Tibial nerve (tissue), 4 donors: ENCODE measurements at regions not wholly inside any gene's neighbourhood (a gene's known extent, or its start where the extent isn't known, plus 50 kb on each side); places are given as distances from the start of the nearest gene placed in this dataset.

ENCODE experiments used
- DNase-seq, 2 donors: peaks; one replicate each; pipeline ENCODE4 v3.0.0-alpha.2; 2019; ENCODE audit warnings: low spot score in 2 of 2
- H3K27ac ChIP-seq, 4 donors: fragments of 200-600 bp; sonication (generic) in 3 of 4; one replicate each; pipeline ENCODE4 v1.5.1; 2017 to 2019; ENCODE audit warnings: mild to moderate bottlenecking in 1 of 4
- H3K27me3 ChIP-seq, 2 donors: fragments of 200-600 bp; sonication (generic) in 1 of 2; one replicate each; pipeline versions ENCODE4 v1.5.1 to v1.6.0; 2017 to 2019
- H3K36me3 ChIP-seq, 3 donors: fragments of 200-600 bp; sonication (generic); one replicate each; pipeline ENCODE4 v1.5.1; 2018 to 2019
- H3K4me1 ChIP-seq, 4 donors: fragments of 200-600 bp; sonication (generic) in 3 of 4; one replicate each; pipeline ENCODE4 v1.5.1; 2017 to 2019
- H3K4me3 ChIP-seq, 4 donors: fragments of 200-600 bp; sonication (generic) in 3 of 4; one replicate each; pipeline ENCODE4 v1.5.1; 2017 to 2019; ENCODE audit warnings: mild to moderate bottlenecking in 1 of 4, moderate library complexity in 1 of 4
- H3K9me3 ChIP-seq, 4 donors: fragments of 200-600 bp; sonication (generic) in 3 of 4; one replicate each; pipeline ENCODE4 v1.5.1; 2017 to 2019
- CTCF ChIP-seq, 5 experiments: fragments of 200-600 bp in 3 of 5; fragments of 450-650 bp in 2 of 5; sonication (generic) in 3 of 5; IDR thresholded peaks; one replicate each; pipeline ENCODE4 v1.5.1; 2016 to 2019; ENCODE audit warnings: antibody characterized with exemption in 5 of 5, mild to moderate bottlenecking in 3 of 5, moderate library complexity in 2 of 5
- EP300 ChIP-seq, 2 donors: sonication (generic); formaldehyde crosslinking; IDR thresholded peaks; one replicate each; pipeline ENCODE4 v1.6.1; 2017; ENCODE audit warnings: antibody characterized with exemption in 2 of 2, mild to moderate bottlenecking in 1 of 2
- POLR2A ChIP-seq, 2 donors: fragments of 450-650 bp; IDR thresholded peaks; one replicate each; pipeline ENCODE4 v1.6.1; 2017; ENCODE audit warnings: antibody characterized with exemption in 2 of 2, mild to moderate bottlenecking in 2 of 2, moderate library complexity in 2 of 2
- whole genome bisulfite sequencing, 2 donors: methylation state at CpG; one replicate each; pipeline ENCODE4 v1.1.5; 2018; 5-methylcytosine and 5-hydroxymethylcytosine counted together

- no peak for DNase-seq
- WGBS, 2 donors, result 65% methylated on average over 7 of the region's 7 CpGs
- H3K4me1 ChIP-seq, result no peaks in the 10 kb centered on the region
- H3K27me3 ChIP-seq, result no peaks in the 10 kb centered on the region
- H3K4me3 ChIP-seq, result no peak overlapping the region
- no peak for TF ChIP-seq POLR2A (IDR thresholded peaks at IDR 0.05)
- no peak for TF ChIP-seq CTCF (IDR thresholded peaks at IDR 0.05)
- no peak for TF ChIP-seq EP300 (IDR thresholded peaks at IDR 0.05)
- peaks cover 0 to 8% (median 0%) of the 10 kb centered on the region in 4 donors for H3K9me3 ChIP-seq
- H3K27ac ChIP-seq, result no peak overlapping the region
- H3K36me3 ChIP-seq, result no peaks in the 10 kb centered on the region
Measured at GRCh38 chr10:128945398-128945797, 521.6 kb upstream of the MGMT start.

- peaks cover 0 to 8% (median 0%) of the 10 kb centered on the region in 4 donors for H3K9me3 ChIP-seq
- H3K4me1 ChIP-seq, result no peaks in the 10 kb centered on the region
- H3K27ac ChIP-seq, result no peak overlapping the region
- no peak overlapping the region for H3K4me3 ChIP-seq
- H3K27me3 ChIP-seq, result no peaks in the 10 kb centered on the region
- WGBS, 2 donors, result 84 to 85% methylated on average over 15 to 18 of the region's 18 CpGs
- H3K36me3 ChIP-seq, result no peaks in the 10 kb centered on the region
- no peak for DNase-seq
- no peak for TF ChIP-seq EP300 (IDR thresholded peaks at IDR 0.05)
- no peak for TF ChIP-seq CTCF (IDR thresholded peaks at IDR 0.05)
- TF ChIP-seq POLR2A (IDR thresholded peaks at IDR 0.05), result no peak
Measured at GRCh38 chr10:128950159-128950915, 516.7 kb upstream of the MGMT start.

GRCh38 chr10:128950916-128951275 is 516.1 kb upstream of the MGMT start:
- Histone ChIP-seq H3K4me3 (no peak overlapping the region), H3K4me1 (no peaks in the 10 kb centered on the region), H3K27me3 (no peaks in the 10 kb centered on the region), H3K36me3 (no peaks in the 10 kb centered on the region), H3K9me3 (peaks cover 0 to 8% (median 0%) of the 10 kb centered on the region in 4 donors), H3K27ac (no peak overlapping the region)
- no peak for DNase-seq
- WGBS, 2 donors, result 64 to 68% methylated on average over 4 of the region's 4 CpGs
- TF ChIP-seq EP300 (IDR thresholded peaks at IDR 0.05) (no peak), POLR2A (IDR thresholded peaks at IDR 0.05) (no peak), CTCF (IDR thresholded peaks at IDR 0.05) (no peak)

DNA sequence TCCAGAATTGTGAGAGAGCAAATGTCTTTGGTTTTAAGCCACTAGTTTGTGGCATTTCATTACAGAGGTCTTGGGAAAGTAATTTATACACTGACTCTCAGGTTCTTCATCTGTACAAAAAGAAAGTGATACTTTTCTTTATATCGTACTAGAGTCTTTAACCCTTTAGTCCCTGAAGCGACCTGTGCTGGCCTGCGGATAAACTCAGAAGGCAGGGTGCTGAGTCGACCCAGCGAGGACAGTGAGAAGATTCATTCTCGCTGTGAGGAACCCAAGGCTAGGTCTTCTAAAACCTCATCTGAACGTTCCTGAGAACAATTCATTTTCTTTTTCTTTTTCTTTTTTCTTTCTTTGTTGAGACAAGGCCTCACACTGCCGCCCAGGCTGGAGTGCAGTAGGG is 514.2 kb upstream of the MGMT start:
- Histone ChIP-seq H3K27me3 (no peaks in the 10 kb centered on the region), H3K27ac (no peak overlapping the region), H3K9me3 (no peaks in the 10 kb centered on the region), H3K4me1 (no peaks in the 10 kb centered on the region), H3K4me3 (no peak overlapping the region), H3K36me3 (no peaks in the 10 kb centered on the region)
- TF ChIP-seq POLR2A (IDR thresholded peaks at IDR 0.05) (no peak), EP300 (IDR thresholded peaks at IDR 0.05) (no peak)
- DNase-seq, result no peak
- WGBS, 2 donors, result 72 to 84% methylated on average over 8 of the region's 8 CpGs

- Histone ChIP-seq H3K4me1 (no peaks in the 10 kb centered on the region), H3K27ac (no peak overlapping the region), H3K36me3 (no peaks in the 10 kb centered on the region), H3K4me3 (no peak overlapping the region), H3K27me3 (no peaks in the 10 kb centered on the region), H3K9me3 (no peaks in the 10 kb centered on the region)
- 44 to 48% methylated on average over 1 of the region's 1 CpG for WGBS, 2 donors
- no peak for TF ChIP-seq EP300 (IDR thresholded peaks at IDR 0.05)
- no peak for TF ChIP-seq CTCF (IDR thresholded peaks at IDR 0.05)
- no peak for TF ChIP-seq POLR2A (IDR thresholded peaks at IDR 0.05)
- DNase-seq, result no peak
Measured at GRCh38 chr10:128956149-128956548, 510.9 kb upstream of the MGMT start.
